HG03565 (cell line): ENCODE measurements at regions not wholly inside any gene's neighbourhood (a gene's known extent, or its start where the extent isn't known, plus 50 kb on each side); places are given as distances from the start of the nearest gene placed in this dataset.

Experiments
- ATAC-seq: cut with Tn5 transposase; IDR thresholded peaks from one replicate; pipeline ENCODE4 v1.9.1; 2021; ENCODE audit warnings: mild to moderate bottlenecking, moderate library complexity; ENCODE audit not compliant: unreplicated experiment

DNA sequence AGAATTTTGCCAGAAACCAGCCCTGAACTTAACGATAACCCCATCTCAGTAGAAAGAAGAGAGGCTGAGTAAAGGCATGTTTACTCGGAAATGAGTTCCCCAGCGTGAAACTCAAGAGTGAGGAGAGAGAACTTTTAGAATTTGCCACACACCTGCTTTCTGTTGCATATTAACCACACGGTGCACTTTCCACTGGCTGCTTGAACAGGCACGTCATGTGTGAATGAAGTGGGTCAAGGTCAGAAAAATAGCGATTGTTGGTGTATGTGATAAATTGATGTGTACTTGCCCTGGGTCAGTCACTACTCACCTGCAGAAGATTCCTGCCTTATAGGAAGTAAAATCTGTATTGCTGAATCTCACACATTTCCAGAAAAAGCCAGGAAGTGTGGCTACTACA is 395.7 kb downstream of the TRIML1 start:
- no peak for ATAC-seq

DNA sequence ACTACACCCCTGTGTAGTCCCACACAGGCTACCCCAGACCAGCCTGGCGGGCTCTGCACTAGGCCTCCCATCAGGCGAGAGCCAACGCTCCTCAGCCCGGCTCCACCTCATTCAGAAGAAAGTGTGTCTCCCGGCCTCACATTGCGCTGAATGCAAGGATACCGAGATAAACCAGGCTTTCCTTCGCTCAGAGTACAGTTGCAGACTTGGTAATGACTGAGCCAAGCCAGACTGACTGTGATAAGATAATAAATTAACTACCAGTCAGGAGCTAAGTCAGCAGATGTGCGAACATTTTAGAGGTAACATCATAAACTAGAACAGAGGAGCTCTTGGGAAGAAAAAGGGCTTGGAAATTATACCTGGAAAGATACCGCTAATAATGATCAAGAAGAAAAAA is 397.6 kb downstream of the TRIML1 start:
- ATAC-seq = no peak

DNA sequence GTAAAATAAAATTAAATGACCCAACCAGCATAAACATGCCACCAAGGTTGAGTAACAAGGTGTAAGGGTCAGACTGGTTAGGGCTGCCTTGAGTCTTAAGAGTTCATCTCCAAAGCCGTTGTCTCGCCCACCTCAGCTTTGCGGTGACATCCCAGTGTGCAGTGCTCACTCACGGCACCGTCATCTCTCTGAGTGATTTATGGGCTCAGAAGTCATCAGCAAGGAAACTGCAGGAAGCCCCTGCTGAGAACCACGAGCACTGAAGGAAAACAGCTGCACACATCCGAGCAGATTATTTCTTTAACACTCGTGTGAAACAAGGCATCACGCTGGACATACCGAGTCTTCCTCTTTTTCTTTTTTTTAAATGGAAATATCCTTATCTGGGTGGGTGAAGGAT is 411.1 kb downstream of the TRIML1 start:
- no peak for ATAC-seq

- no peak for ATAC-seq
Observed at GRCh38 chr4:188551156-188551555, 411.9 kb downstream of the TRIML1 start.

- no peak for ATAC-seq
Observed at GRCh38 chr4:188552741-188553275, 413.6 kb downstream of the TRIML1 start.

DNA sequence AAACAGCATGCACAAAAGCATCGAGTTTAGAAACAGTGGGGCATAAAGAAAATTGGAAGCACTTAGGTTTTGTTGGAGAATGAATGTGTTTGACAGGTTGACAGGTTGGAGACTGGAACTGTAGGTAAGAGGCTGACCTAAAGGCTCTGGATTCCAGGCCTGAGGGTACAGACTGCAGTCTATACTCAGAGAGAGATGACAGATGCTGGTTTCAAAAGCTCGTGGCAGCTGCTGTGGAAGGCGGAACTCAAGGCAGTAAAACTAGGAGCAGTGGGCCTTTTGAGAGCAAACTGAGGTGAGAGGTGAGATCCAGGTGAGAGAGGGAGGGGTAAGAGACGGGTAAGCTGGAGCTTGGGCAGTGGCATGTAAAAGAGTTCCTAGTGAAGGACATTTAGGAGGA is 415.2 kb downstream of the TRIML1 start:
- ATAC-seq = no peak

GRCh38 chr4:188573104-188573503 is 433.9 kb downstream of the TRIML1 start:
- ATAC-seq = no peak

DNA sequence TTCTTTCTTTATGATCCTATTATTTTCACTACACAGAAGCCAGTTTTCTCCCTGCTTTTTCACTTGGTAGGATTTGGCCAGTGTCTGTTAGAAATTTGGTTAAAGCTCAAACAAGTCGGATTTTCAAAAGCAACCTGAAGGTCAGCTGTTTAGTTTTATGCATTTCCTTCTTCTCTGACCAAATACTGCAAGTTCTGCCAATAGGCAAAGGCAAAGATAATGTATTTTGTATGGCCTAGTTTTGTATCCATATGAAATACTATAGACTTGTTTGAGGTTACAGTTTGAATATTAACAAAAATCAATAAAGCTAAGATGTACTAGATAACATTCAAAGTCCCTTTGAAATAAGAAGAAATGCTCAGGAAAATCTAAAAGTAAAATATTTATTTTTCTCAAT is 439.4 kb downstream of the TRIML1 start:
- ATAC-seq = no peak

- no peak for ATAC-seq
Observed at GRCh38 chr4:188596021-188596420, 456.8 kb downstream of the TRIML1 start.

DNA sequence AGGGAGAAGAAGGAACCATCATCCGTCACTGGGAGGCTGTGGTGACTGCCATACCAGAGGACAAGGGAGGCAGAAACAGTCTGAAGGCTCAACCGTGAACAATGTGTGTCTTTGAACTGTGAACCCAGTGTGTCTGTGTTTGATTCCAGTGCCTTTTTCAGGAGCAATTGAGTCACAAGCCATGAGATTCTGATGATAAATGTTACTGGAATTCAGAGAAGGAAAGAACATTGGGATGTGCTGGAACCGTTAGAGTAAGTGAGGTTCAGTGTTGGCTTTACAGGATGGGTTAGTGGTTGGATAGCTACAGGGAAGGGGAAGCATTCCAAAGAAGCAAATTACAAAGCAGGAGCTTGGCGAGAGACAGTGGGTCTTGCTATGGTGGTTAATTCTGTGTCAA is 464.4 kb downstream of the TRIML1 start:
- no peak for ATAC-seq

- no peak for ATAC-seq
Observed at GRCh38 chr4:188606635-188607034, 467.4 kb downstream of the TRIML1 start.

GRCh38 chr4:188611143-188611542 is 471.9 kb downstream of the TRIML1 start:
- no peak for ATAC-seq

GRCh38 chr4:188612659-188613058 is 473.4 kb downstream of the TRIML1 start:
- ATAC-seq = no peak

DNA sequence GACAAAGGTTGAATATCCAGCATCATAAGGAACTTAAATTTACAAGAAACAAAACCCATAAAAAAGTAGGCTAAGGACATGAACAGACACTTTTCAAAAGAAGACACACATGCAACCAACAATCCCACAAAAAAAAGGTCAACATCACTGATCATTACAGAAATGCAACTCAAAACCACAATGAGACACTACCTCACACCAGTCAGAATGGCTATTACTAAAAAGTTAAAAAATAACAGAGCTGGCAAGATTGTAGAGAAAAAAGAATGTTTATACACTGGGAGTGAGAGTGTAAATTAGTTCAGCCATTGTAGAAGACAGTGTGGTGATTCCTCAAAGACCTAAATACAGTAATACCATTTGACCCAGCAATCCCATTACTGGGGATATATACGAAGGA is 474.7 kb downstream of the TRIML1 start:
- ATAC-seq = no peak

DNA sequence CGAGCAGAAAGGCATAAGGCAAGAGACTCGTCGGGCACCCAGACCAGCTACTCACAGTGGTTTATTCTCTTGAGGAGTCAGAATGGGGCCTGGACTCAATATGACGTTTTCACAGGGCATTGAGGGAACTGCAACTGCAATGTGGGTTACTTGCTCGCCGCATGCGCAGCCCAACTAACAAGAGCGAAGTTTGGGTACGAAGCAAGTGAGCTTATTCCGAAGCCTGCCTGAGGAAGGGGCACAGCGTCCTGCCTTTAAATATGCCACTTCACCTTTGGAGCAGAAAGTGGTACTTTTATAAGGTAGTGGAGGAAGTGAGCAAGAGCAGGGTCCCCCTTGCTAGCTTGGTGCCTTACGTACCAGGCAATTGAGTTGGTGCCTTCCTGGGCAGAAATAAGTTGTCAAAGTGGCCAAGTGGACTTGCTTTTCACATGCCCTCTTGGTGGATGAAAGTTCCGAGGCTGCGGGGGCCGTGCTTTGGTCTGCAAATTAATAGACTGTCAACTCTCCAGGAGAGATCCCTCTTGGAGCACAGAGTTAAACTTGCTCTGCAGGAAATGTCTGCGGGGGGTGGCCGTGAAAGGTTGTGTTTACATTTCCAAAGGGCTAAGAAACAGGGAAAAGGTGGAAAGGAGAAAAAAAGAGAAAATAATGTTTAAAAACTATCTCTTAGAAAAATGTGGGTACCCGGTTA is 480.4 kb downstream of the TRIML1 start:
- ATAC-seq = no peak

DNA sequence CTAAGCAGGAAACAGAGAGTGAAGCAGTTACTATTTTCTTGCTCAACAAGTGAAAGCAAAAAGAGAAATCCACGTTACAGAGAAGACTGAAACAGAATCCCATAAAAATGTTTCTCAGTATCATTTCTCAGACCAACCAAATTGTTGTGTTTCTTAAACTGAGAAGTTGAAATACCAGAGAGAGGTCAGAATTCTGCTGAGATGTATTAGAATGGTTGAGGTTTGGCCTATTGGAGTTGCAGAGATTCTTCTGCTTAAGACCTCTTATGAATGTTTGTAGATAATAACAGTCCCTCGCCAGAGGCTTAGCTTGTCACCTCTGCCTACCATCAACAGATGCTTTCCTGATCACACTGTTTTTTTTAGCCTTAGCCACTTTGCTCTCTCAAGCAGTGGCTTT is 481.4 kb downstream of the TRIML1 start:
- ATAC-seq = no peak

DNA sequence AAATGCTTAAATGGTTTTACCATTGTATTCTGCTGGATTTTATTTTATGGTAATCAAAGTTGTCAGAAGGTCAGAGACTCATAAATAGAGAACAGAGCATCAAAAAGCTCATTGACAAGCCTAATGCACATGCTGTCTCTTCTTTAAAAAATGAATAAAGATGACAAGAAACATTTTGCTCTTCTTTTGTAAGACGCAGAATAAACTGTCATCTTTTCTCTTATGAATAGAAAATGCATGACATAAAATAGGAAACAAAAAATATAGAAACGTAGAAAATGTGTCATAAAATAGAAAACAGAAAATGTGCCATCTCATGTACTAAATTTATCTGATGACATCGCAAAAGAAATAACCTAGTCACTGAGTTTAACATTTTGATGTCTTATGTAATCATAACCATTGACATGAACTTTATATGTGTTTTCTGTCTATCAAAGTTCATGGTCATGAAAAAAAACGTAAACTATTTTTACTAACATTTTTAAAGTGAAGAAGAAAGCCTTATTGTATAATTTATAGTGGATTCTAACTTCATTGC is 484.1 kb downstream of the TRIML1 start:
- ATAC-seq = no peak

DNA sequence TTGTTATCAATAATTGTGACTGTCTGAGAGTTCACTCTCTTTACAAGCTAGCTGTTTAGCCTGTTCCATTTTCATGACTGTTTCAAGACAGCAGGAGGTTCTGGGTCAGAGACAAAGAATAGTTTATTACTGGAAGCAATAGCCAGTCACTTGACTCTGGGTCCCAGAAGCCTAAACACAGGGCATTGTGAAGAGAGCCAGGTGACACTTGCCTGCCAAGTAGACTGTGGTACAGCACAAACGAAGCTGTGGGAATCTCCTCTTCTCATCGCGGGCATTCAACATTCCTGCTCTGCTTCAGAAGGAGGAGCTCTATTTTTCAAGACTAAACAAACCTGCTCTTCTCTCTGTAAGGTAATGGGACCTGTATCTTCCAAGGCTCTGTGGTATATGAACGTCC is 485.1 kb downstream of the TRIML1 start:
- ATAC-seq = no peak

GRCh38 chr4:188627892-188628291 is 488.7 kb downstream of the TRIML1 start:
- no peak for ATAC-seq

DNA sequence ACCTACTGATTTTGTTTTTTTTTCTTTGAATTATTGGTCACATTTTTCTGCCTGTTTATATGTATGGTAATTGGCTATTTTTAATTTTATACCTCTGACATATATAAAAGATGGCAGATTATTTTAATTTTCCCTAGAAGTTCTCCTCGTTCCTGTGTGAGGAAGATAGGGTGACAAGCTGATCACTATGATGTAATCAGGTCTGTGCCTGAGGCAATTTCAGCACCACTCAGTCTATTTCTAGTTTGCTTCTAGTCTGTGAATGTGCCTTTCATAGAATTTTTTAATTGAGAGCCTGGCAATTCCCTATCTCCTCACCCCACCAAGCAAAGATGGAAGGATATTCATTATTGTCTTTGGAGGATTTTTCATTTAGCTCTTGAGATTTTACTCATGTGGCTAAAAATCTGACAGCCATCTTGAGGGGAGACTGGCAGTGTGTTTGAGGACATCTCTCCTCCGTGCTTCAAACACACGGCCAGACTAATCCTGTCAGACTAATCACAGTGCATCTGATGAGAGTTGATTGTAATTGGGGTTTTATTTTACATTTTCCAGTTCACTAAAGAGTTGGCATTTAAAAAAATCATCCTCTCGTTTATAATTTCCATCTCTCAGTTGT is 500.3 kb downstream of the TRIML1 start:
- ATAC-seq = no peak

DNA sequence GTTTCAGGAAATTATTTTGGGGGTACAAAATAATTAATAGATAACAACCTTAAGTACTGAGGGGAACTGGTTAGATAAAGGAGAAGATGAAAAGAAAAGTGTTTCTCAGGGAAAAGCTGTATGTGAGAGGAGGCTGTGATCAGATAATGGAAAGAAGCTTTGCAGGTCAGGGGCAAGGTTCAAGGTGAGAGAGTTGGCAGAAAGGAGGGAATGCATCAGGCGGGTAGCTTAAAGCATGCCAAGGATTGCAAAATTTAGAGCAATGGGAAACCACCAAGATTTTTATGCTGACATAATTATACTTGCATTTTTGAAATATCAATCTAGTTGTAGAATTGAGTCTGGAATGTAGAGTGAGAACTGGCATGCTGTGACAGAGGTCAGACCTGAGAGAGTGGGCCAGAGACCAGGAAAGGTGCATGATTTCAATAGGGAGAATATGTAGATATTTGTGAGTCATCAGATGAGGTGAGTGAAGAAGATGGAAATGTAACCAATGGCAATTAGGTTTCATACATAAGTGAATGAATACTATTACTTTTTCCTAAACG is 508.7 kb downstream of the TRIML1 start:
- no peak for ATAC-seq

DNA sequence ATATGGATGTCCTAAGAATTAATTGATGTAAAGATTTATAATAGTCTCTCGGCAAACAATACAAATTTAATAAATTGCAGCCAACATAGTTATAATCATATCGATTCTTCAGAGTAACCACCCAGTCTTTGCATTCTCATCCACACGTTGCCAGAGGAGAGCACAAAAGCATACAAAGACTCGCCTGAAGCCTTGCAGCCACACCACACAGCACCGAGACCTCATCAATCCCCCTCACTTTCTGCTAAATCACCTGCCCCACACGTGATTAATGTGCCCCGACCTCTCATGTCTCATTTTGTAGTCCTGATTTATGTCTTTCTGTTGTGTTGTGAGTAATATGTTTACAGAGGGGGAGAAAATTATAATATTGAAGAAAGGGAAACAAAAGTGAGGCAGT is 510.4 kb downstream of the TRIML1 start:
- no peak for ATAC-seq
